ENCODE measurements at regions not wholly inside any gene's neighbourhood (a gene's known extent, or its start where the extent isn't known, plus 50 kb on each side); places are given as distances from the start of the nearest gene placed in this dataset.

GRCh38 chr6:10276660-10277287 is 138.1 kb downstream of the TFAP2A start:
- TF ChIP-seq, protein P1, sequence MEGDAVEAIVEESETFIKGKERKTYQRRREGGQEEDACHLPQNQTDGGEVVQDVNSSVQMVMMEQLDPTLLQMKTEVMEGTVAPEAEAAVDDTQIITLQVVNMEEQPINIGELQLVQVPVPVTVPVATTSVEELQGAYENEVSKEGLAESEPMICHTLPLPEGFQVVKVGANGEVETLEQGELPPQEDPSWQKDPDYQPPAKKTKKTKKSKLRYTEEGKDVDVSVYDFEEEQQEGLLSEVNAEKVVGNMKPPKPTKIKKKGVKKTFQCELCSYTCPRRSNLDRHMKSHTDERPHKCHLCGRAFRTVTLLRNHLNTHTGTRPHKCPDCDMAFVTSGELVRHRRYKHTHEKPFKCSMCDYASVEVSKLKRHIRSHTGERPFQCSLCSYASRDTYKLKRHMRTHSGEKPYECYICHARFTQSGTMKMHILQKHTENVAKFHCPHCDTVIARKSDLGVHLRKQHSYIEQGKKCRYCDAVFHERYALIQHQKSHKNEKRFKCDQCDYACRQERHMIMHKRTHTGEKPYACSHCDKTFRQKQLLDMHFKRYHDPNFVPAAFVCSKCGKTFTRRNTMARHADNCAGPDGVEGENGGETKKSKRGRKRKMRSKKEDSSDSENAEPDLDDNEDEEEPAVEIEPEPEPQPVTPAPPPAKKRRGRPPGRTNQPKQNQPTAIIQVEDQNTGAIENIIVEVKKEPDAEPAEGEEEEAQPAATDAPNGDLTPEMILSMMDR (conservative IDR thresholded peaks at IDR 0.05; ENCODE audit: low read depth, low read length), result no peak
- TF ChIP-seq POLR2A (IDR thresholded peaks at IDR 0.05; ENCODE audit: low read depth, low read length), result no peak
- no peak for TF ChIP-seq RFX5 (IDR thresholded peaks at IDR 0.05; ENCODE audit: low read depth, low read length)
- TF ChIP-seq CHD1 (IDR thresholded peaks at IDR 0.05; ENCODE audit: low read depth, low read length), result no peak
- no peak for TF ChIP-seq ELK1 (IDR thresholded peaks at IDR 0.05; ENCODE audit: borderline replicate concordance, low read depth, low read length)
- no peak for TF ChIP-seq FOS (IDR thresholded peaks at IDR 0.05; ENCODE audit: low read depth, low read length)
